Glomerular visceral epithelial cell (primary cell): ENCODE measurements at regions not wholly inside any gene's neighbourhood (a gene's known extent, or its start where the extent isn't known, plus 50 kb on each side); places are given as distances from the start of the nearest gene placed in this dataset.
A peak's percentile ranks its signal among the peaks of the same experiment; 100 is the strongest.

ENCODE experiments used
- DNase-seq: peaks from one replicate; pipeline ENCODE4 v3.0.0-alpha.2; 2016; ENCODE audit errors: extremely low spot score

DNA sequence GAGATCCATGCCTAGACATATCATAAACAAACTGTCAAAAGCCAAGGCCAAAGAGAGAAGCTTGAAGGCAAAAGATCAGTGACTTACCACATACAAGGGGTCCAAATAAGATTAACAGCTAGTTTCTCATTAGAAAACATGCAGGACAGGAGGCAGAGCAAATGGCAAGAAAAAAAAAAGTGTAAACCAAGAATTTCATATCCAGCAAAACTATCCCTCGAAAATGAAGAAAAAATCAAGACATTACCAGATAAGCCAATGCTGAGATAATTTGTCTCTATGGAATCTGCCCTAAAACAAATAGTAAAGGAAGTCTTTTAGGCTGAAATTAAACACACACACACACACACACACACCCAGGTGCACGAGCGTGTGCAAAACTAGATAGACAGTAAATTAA, 99.6 kb upstream of the NSMCE3 start:
- DNase-seq: no peak

DNA sequence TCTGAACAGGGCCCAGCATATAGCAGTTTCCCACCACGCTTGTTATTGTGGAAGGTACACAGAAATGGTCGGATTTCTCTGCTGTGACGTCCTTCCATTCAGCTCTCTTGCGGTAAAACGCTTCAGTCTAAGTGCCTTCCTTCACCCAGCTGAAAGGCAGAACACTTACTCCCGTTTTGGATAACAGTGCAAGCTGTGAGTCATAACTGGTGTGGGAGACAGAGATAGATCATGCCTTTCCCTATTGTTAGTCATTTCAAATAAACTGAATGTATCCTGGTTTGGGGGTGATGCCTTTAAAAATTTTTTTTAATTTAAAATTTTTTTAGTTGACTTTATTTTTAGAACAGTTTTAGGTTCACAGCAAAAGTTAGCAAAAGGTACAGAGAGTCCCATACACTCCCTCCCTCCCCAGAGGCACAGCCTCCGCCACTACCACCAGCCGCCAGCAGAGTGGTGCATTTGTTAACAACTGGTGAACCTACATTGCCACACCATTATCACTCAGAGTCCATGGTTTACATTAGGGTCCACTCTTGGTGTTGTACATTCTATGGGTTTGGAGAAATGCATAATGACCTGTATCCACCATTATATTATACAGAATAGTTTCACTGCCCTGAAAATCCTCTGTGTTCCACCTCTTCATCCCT, 94.9 kb upstream of the NSMCE3 start:
- DNase-seq: peak; percentile 41

DNA sequence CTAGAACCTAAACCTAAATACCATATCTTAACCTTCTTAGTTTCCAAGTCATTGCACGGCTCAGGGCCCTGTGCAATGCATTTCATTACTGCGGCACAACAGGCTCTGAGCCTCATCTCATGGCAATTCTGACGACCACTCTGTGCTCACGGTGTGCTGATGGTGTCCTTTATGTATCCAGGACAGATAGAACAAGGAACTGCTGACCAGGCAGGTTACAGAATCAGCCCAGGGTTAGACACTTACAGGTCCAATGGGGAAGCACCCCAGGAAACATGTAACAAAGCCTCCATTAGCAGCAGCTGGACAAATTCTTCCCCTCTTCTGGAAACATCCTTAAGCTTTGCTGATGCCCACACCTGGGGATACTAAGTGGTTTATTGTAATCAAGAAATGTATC, 91.9 kb upstream of the NSMCE3 start:
- no peak for DNase-seq

DNA sequence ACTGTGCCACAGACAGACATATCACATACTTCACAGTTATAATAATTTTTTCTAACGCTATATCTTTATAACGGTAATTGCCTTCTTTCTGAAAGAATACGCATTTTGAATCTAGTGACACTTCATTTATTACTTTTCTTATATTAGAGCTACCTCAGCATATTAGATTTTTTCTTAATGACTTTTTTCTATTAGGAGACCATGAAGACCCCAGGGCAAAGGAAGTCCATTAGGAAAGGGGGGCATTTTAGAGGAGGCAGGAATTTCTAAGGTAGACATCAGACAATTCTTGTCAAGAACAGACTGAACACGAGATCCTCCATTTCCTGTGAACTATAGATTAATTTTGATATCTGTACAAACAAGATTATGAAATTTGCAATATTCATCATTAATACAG, 90.5 kb upstream of the NSMCE3 start:
- no peak for DNase-seq

DNA sequence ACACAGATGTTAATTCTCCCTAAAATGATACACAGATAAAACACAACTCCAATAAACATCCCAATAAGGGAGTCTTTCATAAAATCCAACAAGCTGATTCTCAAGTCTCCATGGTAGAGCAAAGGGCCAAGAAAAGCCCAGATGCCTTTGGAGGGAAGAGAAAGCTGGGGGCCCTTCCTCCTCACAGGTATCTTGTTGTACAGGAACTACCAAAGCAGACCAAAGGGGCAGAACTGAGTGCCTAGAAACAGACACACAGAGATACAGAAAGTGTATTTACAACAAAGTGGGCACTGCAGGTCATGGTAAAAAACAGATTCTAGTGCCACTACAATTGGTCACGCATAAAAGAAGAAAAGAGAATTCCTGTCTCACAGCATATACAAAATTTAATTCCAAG, 87.2 kb upstream of the NSMCE3 start:
- no peak for DNase-seq

DNA sequence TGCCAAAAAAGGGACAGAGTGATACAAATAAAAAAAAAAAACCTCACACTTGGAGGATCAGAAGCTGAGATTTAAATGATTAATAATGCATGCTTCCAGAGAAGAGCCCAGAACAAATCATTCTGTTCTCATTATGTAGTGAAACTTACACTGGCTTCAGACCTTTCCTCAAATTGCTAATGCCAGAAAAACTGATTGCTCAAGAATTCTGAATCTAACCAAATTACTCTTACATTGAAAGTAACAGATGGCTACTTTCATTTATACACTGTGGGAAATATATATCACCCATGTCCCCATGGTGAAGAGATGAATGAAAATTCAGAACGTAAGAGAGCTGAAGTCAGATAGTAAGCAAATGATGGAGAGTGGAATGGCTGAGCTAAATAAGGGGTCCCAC, 85.9 kb upstream of the NSMCE3 start:
- DNase-seq: no peak

DNA sequence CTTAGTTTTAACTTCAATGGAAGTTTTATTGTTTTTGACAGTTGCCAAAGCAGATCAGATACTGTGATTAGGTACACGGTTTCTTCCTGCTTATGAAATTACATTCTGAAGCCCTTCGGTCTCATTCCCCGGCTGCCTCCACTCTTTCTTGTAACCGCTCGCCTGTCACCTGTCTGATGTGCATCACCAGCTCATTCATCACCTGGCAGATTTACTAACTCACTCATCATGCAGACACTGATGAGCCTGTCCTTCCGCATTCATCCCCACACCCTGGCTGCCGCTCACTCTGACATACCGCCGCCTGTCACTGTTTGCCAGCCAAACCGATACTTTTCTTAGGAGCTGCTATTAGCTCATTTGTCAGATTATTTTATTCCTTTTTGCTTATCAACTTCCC, 82.8 kb upstream of the NSMCE3 start:
- no peak for DNase-seq

DNA sequence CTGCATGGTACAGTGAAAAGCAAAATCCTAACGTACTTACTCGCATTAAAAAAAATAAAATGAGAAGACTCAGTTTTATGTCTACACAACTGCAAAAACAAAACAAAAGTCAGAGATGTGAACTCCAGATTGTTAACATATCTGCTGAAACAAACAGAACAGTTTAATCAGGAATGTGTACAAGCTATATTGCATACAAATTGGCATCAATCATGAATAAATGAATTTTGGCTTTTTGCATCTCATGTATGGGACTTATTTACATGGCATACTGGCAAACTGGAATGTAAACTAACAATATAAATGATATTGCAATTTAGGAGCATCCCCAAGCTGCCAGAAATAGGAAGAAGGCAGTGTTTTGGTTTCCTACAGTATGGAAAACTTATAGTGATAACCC, 79.6 kb upstream of the NSMCE3 start:
- no peak for DNase-seq

DNA sequence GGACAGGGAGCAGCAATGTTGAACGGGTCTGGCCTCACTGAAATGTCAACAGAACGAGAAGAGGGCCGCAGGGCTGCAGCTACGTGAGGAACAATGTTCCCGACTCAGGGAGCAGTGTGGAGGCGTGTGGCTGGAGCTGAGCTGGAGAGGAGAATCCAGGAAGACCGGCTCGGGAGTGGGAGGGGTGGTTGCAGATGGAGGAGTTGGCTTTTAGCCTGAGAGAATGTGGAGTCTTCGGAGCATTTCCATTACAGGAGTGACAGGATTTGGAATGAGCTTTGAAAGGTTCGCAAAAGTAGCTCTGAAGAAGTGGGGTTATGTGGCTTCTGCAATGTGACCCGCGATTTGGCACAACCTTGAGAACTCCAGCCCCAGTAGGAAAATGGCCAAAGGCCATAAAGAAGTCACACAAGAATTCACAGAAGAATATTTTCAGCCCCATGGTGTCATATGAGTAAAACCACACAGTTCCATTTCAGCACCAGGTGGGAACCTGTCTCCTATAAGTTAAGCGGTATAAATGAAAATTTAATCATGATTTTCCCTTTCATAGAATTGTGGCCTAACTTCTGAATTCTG, 78.8 kb upstream of the NSMCE3 start:
- no peak for DNase-seq

DNA sequence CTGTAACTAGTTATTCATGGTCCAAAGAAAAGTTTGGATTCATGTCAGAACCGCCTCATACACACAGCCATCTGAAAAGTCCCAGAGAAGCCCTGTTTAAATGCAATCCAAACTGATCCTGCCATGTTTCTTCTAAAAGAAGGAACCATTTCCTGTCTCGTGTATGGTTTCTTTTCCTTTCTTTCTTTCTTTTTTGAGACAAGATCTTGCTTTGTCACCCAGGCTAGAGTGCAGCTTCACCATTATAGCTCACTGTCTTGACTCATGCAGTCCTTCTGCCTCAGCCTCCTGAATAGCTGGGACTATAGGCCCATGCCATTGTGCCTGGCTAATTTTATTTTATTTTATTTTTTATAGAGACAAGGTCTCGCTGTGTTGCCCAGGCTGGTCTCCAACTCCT, 77.4 kb upstream of the NSMCE3 start:
- DNase-seq: no peak

DNA sequence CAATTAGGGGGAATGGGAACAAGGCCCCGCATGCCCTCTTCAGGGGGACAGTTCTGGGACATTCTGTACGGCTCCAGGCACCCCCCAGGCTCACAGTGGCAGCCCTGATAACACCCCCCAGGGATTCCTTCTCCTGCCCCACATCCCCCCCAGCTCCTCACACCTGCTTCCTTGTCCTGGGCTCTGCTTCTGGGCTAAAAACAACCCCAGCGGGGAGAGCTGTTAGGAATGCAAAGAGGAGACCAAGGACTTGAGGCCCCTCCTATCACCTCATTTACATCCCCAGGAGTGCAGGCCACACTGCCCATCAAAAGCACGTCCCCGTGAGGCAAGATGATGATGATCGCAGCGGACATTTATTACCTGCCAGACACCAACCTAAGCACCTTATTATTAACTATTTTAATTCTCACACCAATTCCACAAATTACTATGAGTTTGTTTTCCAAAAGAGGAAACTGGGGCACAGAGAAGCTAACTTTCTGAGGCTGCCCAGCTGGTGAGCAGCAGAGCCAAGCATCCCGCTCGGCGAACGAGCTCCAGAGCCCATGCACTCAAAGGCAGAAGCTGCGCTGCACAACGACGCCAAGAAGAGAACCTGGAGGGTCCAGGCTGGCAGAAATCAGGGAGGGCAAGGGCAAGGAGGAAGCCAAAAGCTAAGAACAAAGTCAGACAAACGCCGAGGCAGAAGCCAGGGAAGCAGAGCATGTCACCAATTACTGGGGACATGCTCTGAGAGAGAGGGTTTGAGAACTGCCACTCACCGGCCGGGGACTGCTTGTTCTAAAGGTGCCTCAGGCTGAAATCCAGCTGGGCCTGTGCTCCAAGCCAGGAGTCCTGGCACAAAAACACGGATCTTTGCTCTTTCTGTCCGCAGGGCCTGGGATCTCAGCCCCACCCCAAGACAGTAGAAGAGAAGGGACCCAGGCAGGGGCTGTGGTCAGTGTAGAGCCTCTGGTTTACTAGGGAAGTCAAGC, 76.2 kb upstream of the NSMCE3 start:
- DNase-seq: no peak

DNA sequence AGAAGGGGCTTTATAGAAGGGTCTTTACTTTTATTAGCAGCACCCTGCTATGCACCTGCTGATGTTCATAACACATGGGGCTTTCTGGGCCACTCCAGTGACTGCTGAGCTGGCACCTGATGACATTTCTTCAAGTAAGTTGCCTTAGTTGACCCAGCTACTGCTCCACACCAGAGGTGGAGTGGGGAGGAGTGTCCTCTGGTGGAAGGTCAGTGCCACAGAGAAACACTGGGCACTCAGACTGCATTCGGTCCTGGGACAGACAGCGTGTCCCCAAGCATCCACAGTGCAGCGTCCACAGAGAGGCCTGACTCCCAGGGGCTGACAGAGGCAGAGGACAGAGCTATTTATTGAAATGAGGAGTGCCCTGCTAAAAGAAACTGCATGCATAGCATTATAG, 74.9 kb upstream of the NSMCE3 start:
- no peak for DNase-seq

DNA sequence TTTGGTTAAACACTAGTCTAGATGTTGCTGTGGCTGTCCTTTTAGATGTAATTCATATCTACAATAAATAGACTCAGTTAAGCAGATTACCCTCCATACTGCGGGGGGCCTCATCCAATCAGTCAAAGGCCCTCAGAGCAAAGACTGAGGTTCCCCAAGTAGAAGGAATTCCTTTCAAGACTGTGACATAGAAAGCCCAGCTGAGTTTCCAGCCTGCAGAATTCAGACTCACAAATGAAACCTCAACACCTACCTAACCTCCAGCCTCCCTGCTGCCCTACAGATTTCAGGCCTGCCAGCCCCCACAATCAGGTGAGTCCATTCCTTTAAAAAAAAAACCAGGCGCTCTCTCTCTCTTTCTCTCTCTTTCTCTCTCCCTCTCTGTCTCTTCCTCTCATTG, 73.6 kb upstream of the NSMCE3 start:
- no peak for DNase-seq

DNA sequence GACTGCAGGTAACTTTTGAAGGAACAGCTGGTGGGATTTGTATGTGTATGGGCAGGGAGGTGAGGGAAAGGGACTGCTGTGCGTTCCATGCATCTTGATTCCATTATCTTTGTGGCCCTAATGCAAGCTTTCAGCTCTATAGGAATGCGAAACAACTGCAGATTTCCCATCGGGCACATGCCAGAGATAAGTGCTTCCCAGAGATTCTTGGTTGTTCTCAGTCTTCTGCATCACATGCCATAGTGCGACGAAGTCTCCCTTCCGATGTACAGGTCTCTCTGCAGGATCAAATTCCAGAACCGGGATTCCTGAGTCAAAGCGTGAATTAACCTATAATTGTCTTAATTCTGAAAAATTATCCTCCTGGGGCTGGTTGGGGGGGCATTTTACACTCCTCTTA, 72.6 kb upstream of the NSMCE3 start:
- no peak for DNase-seq

DNA sequence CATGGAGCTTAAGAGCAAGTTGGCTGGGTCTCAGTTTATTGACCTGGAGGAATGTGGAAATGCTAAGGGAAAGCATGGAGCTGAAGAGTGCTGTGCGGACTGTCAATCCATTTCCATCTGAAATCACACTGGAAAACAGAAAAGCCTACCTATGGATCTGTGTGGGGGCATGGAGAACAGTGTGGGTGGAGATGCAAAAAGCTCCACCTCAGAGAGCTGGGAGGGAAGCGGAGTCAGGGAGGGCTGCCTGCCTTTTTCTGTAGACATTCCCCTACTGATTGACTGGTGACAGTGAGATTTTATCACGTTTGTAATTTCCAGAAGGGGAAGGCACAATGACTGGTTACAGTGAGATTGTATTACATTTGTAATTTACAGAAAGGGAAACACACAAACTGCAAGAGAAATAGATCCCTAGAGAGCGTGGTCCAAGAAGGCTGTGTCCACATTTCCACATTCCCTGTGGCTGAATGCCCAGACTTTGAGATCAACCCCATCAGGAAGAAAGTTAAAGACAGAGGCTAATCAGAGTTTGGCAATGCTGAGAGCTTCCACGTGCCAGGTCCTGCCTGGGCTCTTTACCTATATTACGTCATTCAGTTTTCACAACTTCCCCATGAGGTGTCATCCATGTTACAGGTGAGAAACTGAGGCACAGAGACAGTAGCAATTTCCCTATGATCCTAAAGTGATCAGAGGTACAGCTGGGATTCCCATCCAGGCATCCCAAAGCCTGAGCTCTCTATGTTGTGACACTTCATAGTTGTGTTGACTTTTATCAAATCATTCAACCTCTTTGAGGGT, 67.7 kb upstream of the NSMCE3 start:
- DNase-seq: no peak

DNA sequence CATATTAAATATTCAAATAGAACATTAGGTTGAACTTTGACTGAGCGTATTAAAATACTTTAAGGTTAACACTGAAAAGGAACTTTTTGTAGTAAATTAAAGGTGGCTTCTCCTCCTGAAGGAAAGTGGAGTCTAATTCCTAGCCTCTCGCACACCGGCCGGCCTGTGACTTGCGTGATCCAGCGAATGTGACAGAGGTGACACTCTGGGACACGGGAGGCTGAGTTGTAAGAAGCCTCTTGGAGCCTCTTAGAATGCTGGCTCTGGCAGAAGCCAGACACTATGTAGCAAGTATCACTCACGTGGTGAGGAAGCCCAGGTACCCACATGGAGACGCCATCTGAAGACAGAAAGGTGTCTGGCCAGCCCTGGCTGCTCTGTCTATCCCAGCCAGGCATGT, 64.9 kb upstream of the NSMCE3 start:
- no peak for DNase-seq

DNA sequence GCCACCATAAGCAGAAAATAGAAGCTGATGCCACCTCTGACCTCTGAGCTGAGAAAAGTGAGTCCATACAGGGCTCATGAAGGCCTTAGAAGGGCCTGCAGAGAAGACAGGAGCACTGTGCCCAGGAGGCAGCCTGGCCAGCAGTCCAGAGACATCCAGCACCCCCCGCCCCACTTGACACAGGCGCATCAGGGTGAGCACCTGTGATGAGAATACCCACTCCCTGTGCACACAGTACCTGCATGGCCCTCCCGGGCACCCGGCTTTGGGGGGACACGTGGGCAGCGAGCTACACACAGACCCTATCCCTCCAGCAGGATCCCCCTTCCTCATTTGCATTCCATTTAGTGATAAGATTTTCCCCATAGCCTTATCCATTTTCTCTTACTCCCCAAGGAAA, 63.6 kb upstream of the NSMCE3 start:
- no peak for DNase-seq

DNA sequence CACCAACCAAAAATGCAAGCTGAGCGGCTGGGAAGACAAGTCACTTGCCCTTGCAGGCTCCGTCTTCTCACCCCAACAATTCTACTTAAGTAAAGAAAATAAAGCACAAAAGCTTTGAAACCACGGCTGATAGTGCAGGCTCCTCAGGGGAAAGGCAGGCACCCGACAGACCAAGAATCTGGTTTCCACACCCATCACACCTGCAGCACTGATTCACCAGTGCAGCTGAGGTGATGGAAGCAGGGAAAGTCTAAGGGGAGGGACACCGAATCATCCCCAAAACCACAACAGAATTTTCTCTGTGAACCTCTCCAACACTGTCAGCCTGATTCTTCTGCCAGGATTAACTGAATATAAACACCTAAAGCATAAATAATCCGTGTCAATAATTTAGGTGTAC, 62.0 kb upstream of the NSMCE3 start:
- DNase-seq: no peak

DNA sequence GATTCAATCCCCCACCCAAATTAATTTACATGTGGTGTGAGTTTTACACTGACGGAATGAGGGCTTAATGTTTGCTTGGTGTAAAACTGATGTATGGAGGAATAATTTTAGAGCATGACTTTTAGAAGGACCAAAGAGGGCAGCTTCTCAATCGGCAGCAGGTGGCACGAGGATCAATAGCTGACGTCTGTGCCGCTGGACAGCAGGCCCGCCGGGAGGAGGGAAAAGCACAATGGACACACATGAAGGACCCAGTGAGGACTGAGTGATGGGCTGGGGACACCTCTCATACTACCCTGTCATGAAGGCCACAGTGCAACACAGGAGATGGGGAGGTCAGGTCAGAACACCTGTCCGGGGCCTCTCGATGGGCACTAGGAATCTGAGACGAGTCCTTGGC, 61.4 kb upstream of the NSMCE3 start:
- no peak for DNase-seq

DNA sequence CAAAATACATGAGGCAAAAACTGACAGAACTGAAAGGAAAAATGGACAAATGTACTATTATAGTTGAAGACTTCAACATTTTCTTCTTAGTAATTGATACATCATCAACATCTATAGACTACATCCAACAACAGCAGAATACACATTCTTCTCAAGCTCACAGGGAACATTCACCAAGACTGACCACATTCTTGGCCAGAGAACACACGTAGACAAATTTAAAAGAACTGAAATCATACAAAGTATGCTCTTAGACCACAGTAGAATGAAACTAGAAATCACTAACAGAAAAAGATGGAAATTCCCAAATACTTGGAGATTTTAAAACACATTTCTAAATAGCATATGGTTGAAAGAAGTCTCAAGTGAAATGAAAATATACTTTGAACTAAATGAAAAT, 55.1 kb upstream of the NSMCE3 start:
- DNase-seq: no peak

DNA sequence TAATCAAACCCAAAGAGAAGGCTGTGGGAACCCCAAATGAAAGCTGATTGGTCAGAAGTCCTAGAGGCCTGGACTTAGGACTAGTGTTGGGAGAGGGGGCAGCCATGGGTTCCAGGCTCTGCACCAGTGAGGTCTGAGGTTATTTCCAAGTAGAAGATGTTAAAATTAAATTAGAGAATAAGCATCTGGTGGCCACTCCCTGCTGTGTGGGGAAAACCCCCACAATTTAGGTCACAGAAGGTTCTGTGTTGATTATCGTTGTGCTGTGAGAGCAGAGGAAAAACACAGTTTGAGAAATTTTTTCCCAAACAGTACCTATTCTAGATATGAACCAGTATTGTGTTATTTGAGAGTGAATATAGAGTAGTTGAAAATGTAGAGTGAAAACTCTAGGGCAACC, 53.9 kb upstream of the NSMCE3 start:
- no peak for DNase-seq

DNA sequence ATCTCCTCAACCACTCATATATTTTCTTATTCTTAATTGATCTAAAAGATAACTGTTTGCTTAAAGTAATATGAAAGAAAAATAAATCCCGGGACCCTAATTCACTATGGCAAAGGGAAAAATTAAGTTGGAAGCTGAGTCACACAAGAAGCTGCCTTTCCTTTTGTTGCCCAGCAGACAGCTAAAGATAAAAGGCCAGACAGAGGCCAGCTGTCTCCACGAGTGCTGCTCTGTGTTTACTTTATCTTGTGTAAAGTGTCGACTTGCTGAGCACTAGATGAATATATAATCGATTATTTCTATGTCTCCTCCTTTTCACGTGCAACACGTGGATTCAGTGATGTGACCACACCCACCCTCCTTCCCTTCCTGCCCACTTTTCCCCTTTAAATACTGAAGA, 52.8 kb upstream of the NSMCE3 start:
- DNase-seq: no peak
